MM.1S (cell line): ENCODE measurements at regions not wholly inside any gene's neighbourhood (a gene's known extent, or its start where the extent isn't known, plus 50 kb on each side); places are given as distances from the start of the nearest gene placed in this dataset.

Experiments
- DNase-seq: peaks from one replicate; pipeline ENCODE4 v3.0.0-alpha.2; 2015
- H2AFZ ChIP-seq: fragments of 300-600 bp; sonication (generic); 2 replicates; pipeline ENCODE4 v1.6.0; 2016; ENCODE audit warnings: antibody characterized with exemption, low read length
- H3F3A ChIP-seq: fragments of 300-600 bp; sonication (generic); 2 replicates; pipeline ENCODE4 v1.6.1; 2016; ENCODE audit warnings: mild to moderate bottlenecking, antibody characterized with exemption, low read length, moderate library complexity, mixed read lengths; ENCODE audit not compliant: insufficient read depth
- H3K27ac ChIP-seq: fragments of 300-600 bp; sonication (generic); 2 replicates; pipeline ENCODE4 v1.5.1; 2016; ENCODE audit warnings: mild to moderate bottlenecking, low read length
- H3K27me3 ChIP-seq: fragments of 300-600 bp; sonication (generic); replicated peaks from 2 replicates; pipeline ENCODE4 v1.6.0; 2016; ENCODE audit warnings: low read length; ENCODE audit not compliant: insufficient read depth
- H3K36me3 ChIP-seq: fragments of 300-600 bp; sonication (generic); replicated peaks from 2 replicates; pipeline ENCODE4 v1.6.1; 2016; ENCODE audit warnings: mild to moderate bottlenecking, low read length, mixed read lengths; ENCODE audit not compliant: insufficient read depth
- H3K4me1 ChIP-seq: fragments of 300-600 bp; sonication (generic); 2 replicates; pipeline ENCODE4 v1.6.1; 2016; ENCODE audit warnings: low read length, mixed read lengths
- H3K4me2 ChIP-seq: fragments of 300-600 bp; sonication (generic); 2 replicates; pipeline ENCODE4 v1.6.0; 2016; ENCODE audit warnings: low read depth, low read length
- H3K4me3 ChIP-seq: fragments of 300-600 bp; sonication (generic); 2 replicates; pipeline ENCODE4 v1.5.1; 2016; ENCODE audit warnings: low read length, mixed read lengths
- H3K79me2 ChIP-seq: fragments of 300-600 bp; sonication (generic); 2 replicates; pipeline ENCODE4 v1.6.1; 2016; ENCODE audit warnings: mixed run types, low read length, mixed read lengths
- H3K9ac ChIP-seq: fragments of 300-600 bp; sonication (generic); 2 replicates; pipeline ENCODE4 v1.6.1; 2016; ENCODE audit warnings: low read length, mixed read lengths
- H3K9me2 ChIP-seq: fragments of 300-600 bp; sonication (generic); replicated peaks from 2 replicates; pipeline ENCODE4 v1.6.1; 2016; ENCODE audit warnings: mild to moderate bottlenecking, low read length, mixed read lengths; ENCODE audit not compliant: insufficient read depth
- H3K9me3 ChIP-seq: fragments of 300-600 bp; sonication (generic); replicated peaks from 2 replicates; pipeline ENCODE4 v1.6.1; 2016; ENCODE audit warnings: mild to moderate bottlenecking, low read length, mixed read lengths; ENCODE audit not compliant: insufficient read depth
- H4K20me1 ChIP-seq: fragments of 300-600 bp; sonication (generic); 2 replicates; pipeline ENCODE4 v1.6.1; 2016; ENCODE audit warnings: mild to moderate bottlenecking, low read length, moderate library complexity, mixed read lengths; ENCODE audit not compliant: insufficient read depth
- CTCF ChIP-seq: fragments of 300-600 bp; sonication (generic); IDR thresholded peaks from 2 replicates; pipeline ENCODE4 v1.5.1; 2016; ENCODE audit warnings: antibody characterized with exemption, low read length, mixed read lengths
- EZH2 ChIP-seq: fragments of 300-600 bp; sonication (generic); optimal IDR thresholded peaks from 2 replicates; pipeline ENCODE3; 2017; ENCODE audit warnings: low read depth, mild to moderate bottlenecking, antibody characterized with exemption, low read length, mixed read lengths
- EZH2phosphoT487 ChIP-seq: fragments of 300-600 bp; sonication (generic); IDR thresholded peaks from 2 replicates; pipeline ENCODE4 v1.6.1; 2018; ENCODE audit warnings: antibody characterized with exemption, low read length

- Histone ChIP-seq H3K27ac (no peak overlapping the region), H3K27me3 (peaks cover 90% of the 10 kb centered on the region), H3K9me3 (no peaks in the 10 kb centered on the region), H3F3A (no peaks in the 10 kb centered on the region), H3K9ac (no peak overlapping the region), H3K4me1 (no peaks in the 10 kb centered on the region), H4K20me1 (no peaks in the 10 kb centered on the region), H2AFZ (no peak overlapping the region), H3K9me2 (no peaks in the 10 kb centered on the region), H3K4me3 (no peak overlapping the region), H3K79me2 (no peaks in the 10 kb centered on the region), H3K36me3 (no peaks in the 10 kb centered on the region), H3K4me2 (no peak overlapping the region)
- no peak for DNase-seq
- no peak for TF ChIP-seq EZH2phosphoT487
- no peak for TF ChIP-seq EZH2
- no peak for TF ChIP-seq CTCF
Measured at GRCh38 chr10:100615241-100615640, 79.5 kb downstream of the HIF1AN start.

GRCh38 chr10:100615908-100616307 lies 80.2 kb downstream of the HIF1AN start:
- DNase-seq: no peak
- Histone ChIP-seq H3F3A (no peaks in the 10 kb centered on the region), H3K36me3 (no peaks in the 10 kb centered on the region), H3K79me2 (no peaks in the 10 kb centered on the region), H2AFZ (no peak overlapping the region), H3K9ac (no peak overlapping the region), H3K9me3 (no peaks in the 10 kb centered on the region), H4K20me1 (no peaks in the 10 kb centered on the region), H3K27ac (no peak overlapping the region), H3K4me3 (no peak overlapping the region), H3K4me1 (no peaks in the 10 kb centered on the region), H3K4me2 (no peak overlapping the region), H3K27me3 (peaks cover 91% of the 10 kb centered on the region), H3K9me2 (no peaks in the 10 kb centered on the region)
- TF ChIP-seq CTCF (no peak), EZH2 (no peak), EZH2phosphoT487 (no peak)

- no peaks in the 10 kb centered on the region for H3K36me3 ChIP-seq
- H3K9ac ChIP-seq: no peak overlapping the region
- H3K4me2 ChIP-seq: no peak overlapping the region
- H3K4me3 ChIP-seq: no peak overlapping the region
- TF ChIP-seq CTCF (no peak), EZH2phosphoT487 (no peak), EZH2 (no peak)
- H3K27me3 ChIP-seq: peaks cover 90% of the 10 kb centered on the region
- no peaks in the 10 kb centered on the region for H3F3A ChIP-seq
- H2AFZ ChIP-seq: no peak overlapping the region
- no peak overlapping the region for H3K27ac ChIP-seq
- H4K20me1 ChIP-seq: no peaks in the 10 kb centered on the region
- no peaks in the 10 kb centered on the region for H3K9me2 ChIP-seq
- H3K79me2 ChIP-seq: no peaks in the 10 kb centered on the region
- DNase-seq: no peak
- no peaks in the 10 kb centered on the region for H3K9me3 ChIP-seq
- no peaks in the 10 kb centered on the region for H3K4me1 ChIP-seq
Measured at GRCh38 chr10:100618091-100618615, 82.4 kb downstream of the HIF1AN start.
